ENCODE measurements at regions not wholly inside any gene's neighbourhood (a gene's known extent, or its start where the extent isn't known, plus 50 kb on each side); places are given as distances from the start of the nearest gene placed in this dataset.

DNA sequence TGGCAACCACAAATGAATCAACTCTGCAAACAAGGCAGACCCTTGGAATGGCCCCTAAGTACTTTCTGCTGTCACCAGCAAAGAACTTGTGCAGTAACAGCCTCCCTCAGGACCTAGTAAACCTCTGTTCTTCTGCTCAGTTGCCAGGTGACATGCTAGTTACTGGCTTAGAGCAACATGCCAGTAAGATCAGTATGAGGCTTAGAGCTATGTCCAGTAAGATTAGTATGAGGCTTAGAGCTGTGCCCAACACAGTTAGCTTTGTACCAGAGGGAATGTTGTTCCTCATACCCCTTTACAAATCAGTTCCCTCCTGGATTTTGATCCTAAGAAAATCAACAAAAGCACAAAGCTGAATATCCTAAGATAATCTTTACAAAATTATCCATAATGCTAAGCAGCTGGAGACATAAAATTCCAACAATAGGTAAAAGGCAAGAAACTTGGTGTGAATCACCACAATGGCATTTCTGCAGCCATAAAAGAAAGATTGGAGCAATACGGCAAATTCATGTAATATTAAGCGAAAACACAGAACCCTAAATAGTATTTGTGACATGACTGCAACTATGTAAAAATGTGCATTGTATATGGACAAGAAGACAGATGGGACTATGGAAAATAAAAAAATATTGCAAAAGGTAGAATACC lies 107.3 kb upstream of the LPP start:
- no peak for DNase-seq

DNA sequence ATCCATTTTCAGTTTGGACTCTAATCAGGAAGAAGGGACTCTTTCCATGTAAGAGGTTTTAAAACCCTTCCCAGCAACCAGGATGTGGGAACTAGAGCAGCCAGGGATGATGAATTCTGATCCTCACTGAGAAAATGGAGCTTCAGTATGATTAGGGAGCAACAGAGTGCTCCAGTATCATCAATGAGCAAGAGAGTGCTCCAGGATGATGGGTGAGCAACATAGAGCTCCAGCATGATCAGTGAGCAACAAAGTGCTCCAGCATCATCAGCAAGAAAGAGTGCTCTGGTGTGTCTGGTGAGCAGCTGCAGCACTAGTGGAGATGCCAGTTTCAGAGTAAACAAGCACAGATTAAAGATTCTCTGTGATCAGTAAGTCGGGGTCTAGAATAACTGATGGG lies 106.4 kb upstream of the LPP start:
- DNase-seq = no peak

GRCh38 chr3:188049606-188050530 lies 104.1 kb upstream of the LPP start:
- DNase-seq = peak; percentile 42

- DNase-seq = no peak
These were observed 102.2 kb upstream of the LPP start for GRCh38 chr3:188051801-188052168.

GRCh38 chr3:188052169-188053035 lies 101.6 kb upstream of the LPP start:
- no peak for DNase-seq

DNA sequence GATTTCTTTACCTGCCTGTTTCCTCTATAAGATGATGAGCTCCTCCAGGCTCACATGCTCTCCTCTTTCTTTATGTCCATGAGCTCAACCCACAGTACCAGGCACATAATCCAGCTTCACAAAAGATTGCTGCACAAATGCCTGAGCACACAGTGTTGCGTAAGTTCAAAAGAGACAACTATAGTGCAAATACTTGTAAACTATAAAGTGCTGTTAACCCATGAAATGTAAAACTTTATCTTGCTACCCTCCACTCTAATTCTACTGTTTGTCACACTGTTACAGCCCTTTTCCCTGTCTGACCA lies 101.0 kb upstream of the LPP start:
- no peak for DNase-seq

DNA sequence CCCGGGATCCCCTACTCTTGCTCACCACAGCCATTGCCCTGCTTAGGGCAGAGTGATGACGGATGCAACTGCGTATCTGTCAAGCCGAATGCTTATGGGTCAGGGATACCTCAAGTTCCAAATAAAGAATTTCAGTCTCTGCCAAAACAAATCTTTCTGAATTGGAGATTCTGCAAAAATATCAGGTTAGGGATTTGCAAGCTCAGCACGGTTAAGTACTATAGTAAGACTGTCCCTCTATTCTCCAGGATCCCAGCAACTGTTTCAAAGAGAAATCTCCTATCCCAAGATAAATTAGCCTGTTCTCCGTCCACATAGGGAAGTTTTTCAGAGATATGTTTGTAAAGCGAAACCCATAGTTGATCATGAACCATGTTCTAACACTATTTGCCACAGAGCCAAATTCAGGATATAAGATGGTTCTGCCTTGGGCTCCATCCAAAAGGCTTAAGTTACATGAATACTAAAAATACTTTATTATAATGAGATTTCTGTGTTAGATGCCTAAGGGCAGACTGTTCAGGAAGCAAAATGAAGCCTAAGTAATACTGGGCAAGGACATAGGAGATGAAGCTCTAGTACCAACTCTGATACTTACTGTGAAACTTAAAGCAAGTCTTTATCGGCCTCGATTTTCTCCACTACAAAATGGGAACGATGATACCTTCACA lies 100.1 kb upstream of the LPP start:
- DNase-seq = no peak

- DNase-seq = no peak
These were observed 99.4 kb upstream of the LPP start for GRCh38 chr3:188054541-188054940.

DNA sequence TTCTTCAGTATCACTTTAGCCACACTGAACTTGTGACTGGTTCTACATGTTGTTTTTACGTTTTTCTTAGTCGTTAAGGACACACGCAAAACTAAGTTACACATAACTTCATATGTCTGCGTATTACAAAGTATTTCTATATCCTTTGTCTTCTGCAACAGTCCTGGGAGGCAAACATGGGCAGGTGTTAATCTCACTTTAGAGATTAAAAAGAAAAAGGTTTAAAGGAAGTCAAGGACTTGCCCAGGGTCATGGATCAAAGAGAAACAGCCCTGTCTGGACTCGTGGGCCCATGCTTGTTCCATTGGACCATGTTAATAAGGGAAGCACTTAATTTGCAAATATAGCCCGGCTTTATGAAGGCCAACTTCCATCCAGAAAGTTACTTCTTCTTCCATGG lies 98.6 kb upstream of the LPP start:
- no peak for DNase-seq

DNA sequence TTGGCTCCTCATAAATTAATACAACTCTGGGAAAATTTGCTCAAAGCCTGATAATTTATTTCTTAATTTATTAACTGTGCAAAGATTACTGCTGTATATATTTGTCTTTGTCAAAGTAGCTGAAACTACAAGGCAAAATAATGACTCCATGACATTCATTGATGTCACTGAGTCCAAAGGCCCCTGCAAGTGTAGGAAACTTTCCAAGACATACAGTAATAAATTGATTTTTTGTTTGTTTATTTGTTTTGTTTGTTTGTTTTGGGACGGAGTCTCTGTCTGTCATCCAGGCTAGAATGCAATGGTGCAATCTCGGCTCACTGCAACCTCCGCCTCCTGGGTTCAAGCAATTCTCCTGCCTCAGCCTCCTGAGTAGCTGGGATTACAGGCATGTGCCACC lies 96.8 kb upstream of the LPP start:
- DNase-seq = no peak

DNA sequence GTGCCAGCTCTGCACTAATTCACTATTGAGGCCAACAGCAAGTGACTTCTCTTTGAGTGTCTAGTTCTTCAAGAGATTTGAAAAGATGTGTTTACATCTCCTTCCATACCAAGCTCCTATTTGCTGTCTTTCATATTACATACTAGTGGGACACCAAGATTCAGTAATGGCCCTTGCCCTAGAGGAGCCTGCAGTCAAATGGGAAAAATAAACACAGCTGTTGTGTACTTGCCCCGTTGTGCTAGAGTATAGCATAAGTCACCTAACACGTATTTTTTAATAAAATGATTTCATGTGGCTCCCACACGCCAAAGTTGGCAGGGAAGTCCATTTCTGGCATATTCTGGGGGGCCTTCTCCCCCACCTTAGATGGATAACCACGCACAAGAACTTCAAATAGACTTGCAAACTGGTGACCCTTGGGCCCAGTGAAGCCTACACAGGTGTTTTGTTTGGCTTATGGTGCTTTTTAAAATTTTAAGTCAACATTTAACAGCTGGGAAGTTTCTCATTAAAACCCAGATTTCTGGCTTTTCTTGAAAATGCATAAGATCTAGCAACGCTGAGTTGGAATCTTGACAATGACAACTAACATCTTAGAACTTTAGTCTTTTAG lies 95.3 kb upstream of the LPP start:
- DNase-seq = no peak

DNA sequence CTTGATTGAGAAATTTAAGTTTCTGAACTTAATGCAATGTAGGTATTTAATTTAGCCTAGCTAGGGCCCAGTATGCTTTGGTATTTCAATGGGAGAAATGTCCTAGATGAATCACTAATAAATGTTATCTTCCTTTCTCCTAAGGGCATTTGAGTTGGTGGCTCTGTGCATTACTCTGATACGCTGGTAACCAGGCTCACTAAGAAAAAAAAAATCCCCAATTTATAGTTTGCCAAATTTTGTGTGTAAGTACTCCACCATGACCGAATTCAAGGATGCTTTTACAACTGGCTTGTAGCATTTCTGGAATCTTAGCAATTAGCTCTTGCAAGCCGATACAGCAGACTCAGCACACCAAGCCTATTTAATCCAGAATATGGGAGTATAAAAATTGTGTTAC lies 94.6 kb upstream of the LPP start:
- DNase-seq = no peak

GRCh38 chr3:188060264-188060835 lies 93.6 kb upstream of the LPP start:
- no peak for DNase-seq

GRCh38 chr3:188060840-188061544 lies 93.0 kb upstream of the LPP start:
- DNase-seq = peak; percentile 69

DNA sequence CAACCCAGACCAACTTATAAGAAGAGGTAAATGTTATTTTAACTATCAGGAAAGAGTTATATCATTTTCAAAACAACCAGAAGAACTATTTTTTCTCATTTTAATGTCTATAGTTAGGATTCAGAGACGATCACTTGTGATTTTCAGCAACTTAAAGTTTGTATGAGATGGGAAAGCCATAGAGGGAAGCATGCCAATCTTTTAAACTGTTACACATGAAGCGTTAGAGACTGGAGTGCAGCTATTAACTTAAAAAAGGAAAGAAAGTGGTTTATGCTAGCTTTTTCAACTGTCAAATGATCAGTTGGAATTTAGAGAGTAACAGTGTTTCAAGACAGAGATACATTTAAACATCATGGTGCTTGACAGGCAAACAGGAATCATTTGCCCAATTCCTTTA lies 91.7 kb upstream of the LPP start:
- no peak for DNase-seq

DNA sequence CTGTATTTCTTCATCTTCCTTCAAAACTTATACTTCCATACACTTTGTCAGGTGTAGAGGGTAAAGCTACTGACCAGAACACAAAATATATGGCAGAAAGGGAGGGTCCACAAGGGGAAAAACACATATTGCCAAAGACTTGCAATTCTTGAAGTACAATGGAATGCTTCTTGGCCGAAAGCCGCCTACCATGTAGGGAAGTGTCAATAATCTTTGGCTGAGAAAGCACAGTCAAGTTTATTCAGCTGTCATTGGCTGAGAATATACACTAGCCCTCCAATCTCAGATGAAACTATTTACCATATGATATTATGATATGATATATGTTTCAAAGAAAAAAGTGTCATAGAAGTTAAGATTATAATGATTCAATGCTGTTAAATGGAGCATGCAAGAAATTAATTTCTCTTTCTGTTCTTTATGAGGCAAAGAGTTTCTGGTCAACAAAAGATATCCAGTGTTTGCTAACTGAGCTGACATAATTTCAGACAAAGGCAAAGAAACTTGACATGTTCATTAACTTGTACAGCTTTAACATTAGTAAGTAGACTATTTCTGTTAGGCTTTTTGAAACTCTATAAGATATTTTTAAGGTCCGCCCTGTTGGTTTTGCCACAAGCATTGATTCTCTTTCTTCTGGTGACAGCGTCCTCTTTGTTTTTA lies 89.0 kb upstream of the LPP start:
- no peak for DNase-seq

- no peak for DNase-seq
These were observed 87.8 kb upstream of the LPP start for GRCh38 chr3:188066141-188066540.

DNA sequence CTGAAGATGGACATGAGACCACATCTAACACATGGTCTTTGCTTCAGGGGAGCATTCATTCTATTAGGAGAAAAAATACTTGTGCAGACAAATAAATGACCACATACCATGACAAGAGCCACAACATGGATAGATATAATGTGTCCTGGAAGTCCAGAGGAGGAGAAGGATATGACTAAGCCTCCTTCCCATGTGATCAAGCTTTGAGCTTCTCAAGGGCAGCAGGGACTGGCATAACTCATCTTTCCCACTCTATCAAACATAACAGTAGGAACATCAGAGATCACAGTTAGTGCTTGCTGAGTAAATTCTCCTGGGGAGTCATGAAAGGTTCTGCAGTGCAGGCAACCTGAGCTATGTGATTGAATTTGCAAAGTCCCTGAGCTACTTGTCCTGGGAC lies 86.0 kb upstream of the LPP start:
- no peak for DNase-seq

DNA sequence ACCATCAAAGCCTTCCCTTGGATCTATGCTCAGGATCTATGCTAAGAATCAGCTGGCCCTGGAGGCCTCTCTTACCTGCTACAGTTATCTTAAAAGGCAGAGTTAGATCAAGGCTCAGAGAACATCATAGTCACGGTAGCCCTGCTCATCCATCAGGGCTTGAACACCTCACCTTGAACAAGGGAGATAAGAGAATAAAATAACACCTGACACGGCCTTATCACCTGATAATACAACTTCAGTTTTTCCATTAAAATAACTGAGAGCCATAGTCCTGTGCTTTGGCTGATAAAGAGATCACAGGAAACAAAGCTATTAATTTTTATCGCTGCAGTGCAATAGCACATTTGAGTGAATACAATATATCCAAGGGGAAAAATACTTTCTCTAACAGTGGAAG lies 85.6 kb upstream of the LPP start:
- no peak for DNase-seq

DNA sequence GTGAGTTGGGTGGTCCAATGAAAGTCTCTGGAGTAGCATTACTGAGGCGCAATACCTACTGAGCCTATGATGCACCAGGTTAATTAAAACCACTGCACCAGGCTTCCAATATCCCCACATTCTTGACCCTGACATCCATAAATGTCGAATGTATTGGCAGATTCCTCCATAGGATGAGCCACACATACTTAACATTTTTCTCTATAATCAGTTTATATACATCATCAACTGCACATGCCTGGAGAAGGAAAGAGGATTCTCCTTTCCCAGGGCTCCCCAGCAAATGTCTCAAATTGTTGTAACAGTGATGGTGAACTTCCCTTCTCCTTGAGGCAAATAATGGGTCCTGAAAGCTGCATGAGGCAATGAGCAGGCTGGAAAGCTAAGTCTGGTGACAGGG lies 82.3 kb upstream of the LPP start:
- no peak for DNase-seq

DNA sequence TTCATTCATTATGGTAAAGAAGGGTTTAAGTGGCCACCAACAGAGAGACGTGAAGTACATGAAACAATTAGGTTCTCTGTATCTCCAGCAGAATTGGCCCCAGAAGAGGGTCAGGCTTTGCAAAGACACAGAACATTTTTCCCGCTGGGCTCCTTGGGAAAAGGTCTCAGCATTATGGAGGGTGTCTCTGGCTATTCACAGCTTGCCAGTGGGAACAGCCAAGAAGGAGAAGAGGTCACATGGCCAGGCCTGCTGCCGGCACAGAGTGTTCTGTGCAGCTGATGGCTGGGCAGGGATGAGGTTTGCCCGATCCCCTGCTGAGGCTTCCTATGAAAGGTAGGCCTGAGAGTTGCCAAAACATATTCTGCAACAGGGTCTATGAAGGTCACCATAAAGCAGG lies 77.8 kb upstream of the LPP start:
- no peak for DNase-seq

Measured in stimulated activated CD8-positive, alpha-beta memory T cell treated with anti-CD3 and anti-CD28 coated beads, Interleukin-4, amount 100 ng/mL, for 48 hours (primary cell).